ENCODE measurements at regions not wholly inside any gene's neighbourhood (a gene's known extent, or its start where the extent isn't known, plus 50 kb on each side); places are given as distances from the start of the nearest gene placed in this dataset.

DNA sequence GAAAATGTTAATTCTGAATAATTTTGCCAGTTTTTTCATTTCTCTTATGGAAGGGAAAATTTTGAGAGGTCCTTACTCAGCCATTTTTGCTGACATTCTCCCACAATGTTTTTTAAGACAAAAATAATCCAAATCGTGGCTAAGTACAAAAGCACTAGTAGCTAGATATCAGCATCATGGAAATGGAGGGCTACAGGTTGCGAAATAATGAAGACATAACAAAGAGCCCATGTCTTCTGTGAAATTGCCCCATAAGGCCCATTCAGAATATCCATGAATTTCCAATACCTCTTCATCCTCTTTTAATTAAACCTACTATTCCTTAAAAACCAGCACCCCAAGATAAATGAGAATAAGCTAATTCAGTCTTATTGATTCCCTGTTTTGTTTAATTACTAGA is 107.4 kb downstream of the HNRNPD start:
- Histone ChIP-seq H3K4ac (replicated peaks; ENCODE audit: insufficient read length, low read depth, low read length) (no peak overlapping the region), H2BK20ac (ENCODE audit: low read length) (no peak overlapping the region), H3K79me1 (ENCODE audit: low read depth, low read length) (no peaks in the 10 kb centered on the region), H3K27me3 (replicated peaks in 1 of 4; ENCODE audit: control insufficient read depth in 3 of 4, extremely low read depth in 1 of 4, insufficient read depth in 3 of 4, low read length in 3 of 4) (no peaks in the 10 kb centered on the region), H3K23ac (ENCODE audit: insufficient read length) (no peak overlapping the region), H3K36me3 (ENCODE audit: control insufficient read depth in 2 of 4, insufficient read depth in 4 of 4, low read length in 3 of 4) (no peaks in the 10 kb centered on the region), H4K5ac (ENCODE audit: insufficient read length, low read depth, low read length) (no peak overlapping the region), H3K14ac (ENCODE audit: insufficient read length) (no peak overlapping the region), H4K91ac (replicated peaks; ENCODE audit: insufficient read length, low read length) (no peak overlapping the region), H4K20me1 (replicated peaks in 1 of 2; ENCODE audit: control insufficient read depth in 1 of 2, insufficient read depth in 2 of 2, low read length in 2 of 2) (no peaks in the 10 kb centered on the region), H4K8ac (ENCODE audit: extremely low read depth, insufficient read depth, low read length) (no peak overlapping the region), H3K18ac (ENCODE audit: extremely low read depth, low read length) (no peak overlapping the region), H2BK12ac (ENCODE audit: low read depth, low read length) (no peak overlapping the region), H2AK5ac (ENCODE audit: low read depth, low read length) (no peak overlapping the region), H3K23me2 (ENCODE audit: low read depth, low read length) (no peaks in the 10 kb centered on the region), H2BK15ac (ENCODE audit: low read length) (no peak overlapping the region), H2BK120ac (replicated peaks; ENCODE audit: low read depth, low read length) (no peak overlapping the region), H3K9ac (replicated peaks in 1 of 4; ENCODE audit: extremely low read depth in 1 of 4, low read depth in 3 of 4, low read length in 3 of 4) (no peak overlapping the region), H2AFZ (ENCODE audit: low read length) (no peak overlapping the region), H3K9me3 (ENCODE audit: insufficient read depth in 2 of 2, low read depth in 1 of 2, low read length in 1 of 2) (0 out of 4 replicates have a peak, but pooled peaks cover 0 to 2% of the 10 kb centered on the region in 2 experiments), H3K27ac (ENCODE audit: low read depth, low read length) (no peak overlapping the region), H2BK5ac (ENCODE audit: low read depth, low read length) (no peak overlapping the region), H3K4me2 (ENCODE audit: insufficient read depth in 1 of 2, low read depth in 2 of 2, low read length in 2 of 2) (no peak overlapping the region), H3K4me1 (replicated peaks in 1 of 4; ENCODE audit: control insufficient read depth in 3 of 4, insufficient read depth in 4 of 4, low read length in 3 of 4) (peaks cover 0 to 6% (median 1%) of the 10 kb centered on the region in 4 experiments; a peak in 3 of 7 replicates), H3K4me3 (ENCODE audit: extremely low read depth in 1 of 4, insufficient read depth in 2 of 4, low read depth in 3 of 4, low read length in 4 of 4) (no peak overlapping the region), H3K56ac (replicated peaks; ENCODE audit: insufficient read length, low read depth, low read length) (no peak overlapping the region), H3K79me2 (ENCODE audit: control insufficient read depth in 1 of 2, insufficient read depth in 2 of 2, low read length in 2 of 2) (no peaks in the 10 kb centered on the region)
- CTCF ChIA-PET (ENCODE audit: partially characterized antibody): interaction anchor here (1.4 kb wide), 1 partner anchor 56 kb away, joined by 3 read pairs; no protein-coding TSS in a partner anchor
- FAIRE-seq (no peak), DNase-seq (ENCODE audit: low read depth in 1 of 2, low spot score in 2 of 2) (no peak)
- WGBS, 2 experiments (ENCODE audit: extremely low coverage in 1 of 2, insufficient coverage in 1 of 2, insufficient read length in 1 of 2, insufficient replicate concordance in 2 of 2, low coverage in 1 of 2, low lambda C conversion rate in 2 of 2, missing lambda C conversion rate in 1 of 2): 81% methylated on average over 2 of the region's 2 CpGs; no CpG with 5 or more reads in 1 of the 2 experiments
- POLR2A ChIA-PET (ENCODE audit: partially characterized antibody): no interaction called here
- no peak for TF ChIP-seq BCL11A (IDR thresholded peaks at IDR 0.05; ENCODE audit: low read depth in 2 of 2, low read length in 2 of 2)
- peak; percentile 66; the same call in 1 of the 2 replicates for TF ChIP-seq CEBPB (IDR thresholded peaks at IDR 0.05; ENCODE audit: low read depth, low read length)

Data from H1 (cell line).